MM.1S (cell line): ENCODE measurements at regions not wholly inside any gene's neighbourhood (a gene's known extent, or its start where the extent isn't known, plus 50 kb on each side); places are given as distances from the start of the nearest gene placed in this dataset.

Experiments used
- DNase-seq: peaks from one replicate; pipeline ENCODE4 v3.0.0-alpha.2; 2015
- H2AFZ ChIP-seq: fragments of 300-600 bp; sonication (generic); 2 replicates; pipeline ENCODE4 v1.6.0; 2016; ENCODE audit warnings: antibody characterized with exemption, low read length
- H3F3A ChIP-seq: fragments of 300-600 bp; sonication (generic); 2 replicates; pipeline ENCODE4 v1.6.1; 2016; ENCODE audit warnings: mild to moderate bottlenecking, antibody characterized with exemption, low read length, moderate library complexity, mixed read lengths; ENCODE audit not compliant: insufficient read depth
- H3K27ac ChIP-seq: fragments of 300-600 bp; sonication (generic); 2 replicates; pipeline ENCODE4 v1.5.1; 2016; ENCODE audit warnings: mild to moderate bottlenecking, low read length
- H3K27me3 ChIP-seq: fragments of 300-600 bp; sonication (generic); replicated peaks from 2 replicates; pipeline ENCODE4 v1.6.0; 2016; ENCODE audit warnings: low read length; ENCODE audit not compliant: insufficient read depth
- H3K36me3 ChIP-seq: fragments of 300-600 bp; sonication (generic); replicated peaks from 2 replicates; pipeline ENCODE4 v1.6.1; 2016; ENCODE audit warnings: mild to moderate bottlenecking, low read length, mixed read lengths; ENCODE audit not compliant: insufficient read depth
- H3K4me1 ChIP-seq: fragments of 300-600 bp; sonication (generic); 2 replicates; pipeline ENCODE4 v1.6.1; 2016; ENCODE audit warnings: low read length, mixed read lengths
- H3K4me2 ChIP-seq: fragments of 300-600 bp; sonication (generic); 2 replicates; pipeline ENCODE4 v1.6.0; 2016; ENCODE audit warnings: low read depth, low read length
- H3K4me3 ChIP-seq: fragments of 300-600 bp; sonication (generic); 2 replicates; pipeline ENCODE4 v1.5.1; 2016; ENCODE audit warnings: low read length, mixed read lengths
- H3K79me2 ChIP-seq: fragments of 300-600 bp; sonication (generic); 2 replicates; pipeline ENCODE4 v1.6.1; 2016; ENCODE audit warnings: mixed run types, low read length, mixed read lengths
- H3K9ac ChIP-seq: fragments of 300-600 bp; sonication (generic); 2 replicates; pipeline ENCODE4 v1.6.1; 2016; ENCODE audit warnings: low read length, mixed read lengths
- H3K9me2 ChIP-seq: fragments of 300-600 bp; sonication (generic); replicated peaks from 2 replicates; pipeline ENCODE4 v1.6.1; 2016; ENCODE audit warnings: mild to moderate bottlenecking, low read length, mixed read lengths; ENCODE audit not compliant: insufficient read depth
- H3K9me3 ChIP-seq: fragments of 300-600 bp; sonication (generic); replicated peaks from 2 replicates; pipeline ENCODE4 v1.6.1; 2016; ENCODE audit warnings: mild to moderate bottlenecking, low read length, mixed read lengths; ENCODE audit not compliant: insufficient read depth
- H4K20me1 ChIP-seq: fragments of 300-600 bp; sonication (generic); 2 replicates; pipeline ENCODE4 v1.6.1; 2016; ENCODE audit warnings: mild to moderate bottlenecking, low read length, moderate library complexity, mixed read lengths; ENCODE audit not compliant: insufficient read depth
- CTCF ChIP-seq: fragments of 300-600 bp; sonication (generic); IDR thresholded peaks from 2 replicates; pipeline ENCODE4 v1.5.1; 2016; ENCODE audit warnings: antibody characterized with exemption, low read length, mixed read lengths
- EZH2 ChIP-seq: fragments of 300-600 bp; sonication (generic); optimal IDR thresholded peaks from 2 replicates; pipeline ENCODE3; 2017; ENCODE audit warnings: low read depth, mild to moderate bottlenecking, antibody characterized with exemption, low read length, mixed read lengths
- EZH2phosphoT487 ChIP-seq: fragments of 300-600 bp; sonication (generic); IDR thresholded peaks from 2 replicates; pipeline ENCODE4 v1.6.1; 2018; ENCODE audit warnings: antibody characterized with exemption, low read length

- H3K27ac ChIP-seq, result no peak overlapping the region
- no peaks in the 10 kb centered on the region for H4K20me1 ChIP-seq
- no peak overlapping the region for H3K4me3 ChIP-seq
- H3K9ac ChIP-seq, result no peak overlapping the region
- no peaks in the 10 kb centered on the region for H3K9me2 ChIP-seq
- no peaks in the 10 kb centered on the region for H3F3A ChIP-seq
- H2AFZ ChIP-seq, result no peak overlapping the region
- no peaks in the 10 kb centered on the region for H3K36me3 ChIP-seq
- DNase-seq, result no peak
- H3K4me2 ChIP-seq, result no peak overlapping the region
- no peaks in the 10 kb centered on the region for H3K4me1 ChIP-seq
- H3K9me3 ChIP-seq, result no peaks in the 10 kb centered on the region
- TF ChIP-seq CTCF (no peak), EZH2 (no peak), EZH2phosphoT487 (no peak)
- no peaks in the 10 kb centered on the region for H3K79me2 ChIP-seq
- no peaks in the 10 kb centered on the region for H3K27me3 ChIP-seq
These were observed 209.7 kb downstream of the SNX19 start for GRCh38 chr11:130706572-130706971.

- no peak for DNase-seq
- no peak overlapping the region for H3K4me2 ChIP-seq
- TF ChIP-seq EZH2 (no peak), CTCF (no peak), EZH2phosphoT487 (no peak)
These were observed 209.1 kb downstream of the SNX19 start for GRCh38 chr11:130707217-130707616.

GRCh38 chr11:130709531-130709930 lies 206.7 kb downstream of the SNX19 start:
- H3K9ac ChIP-seq, result no peak overlapping the region
- no peak for TF ChIP-seq EZH2
- no peak for TF ChIP-seq CTCF
- TF ChIP-seq EZH2phosphoT487, result no peak
- no peaks in the 10 kb centered on the region for H3K36me3 ChIP-seq
- H3K27me3 ChIP-seq, result no peaks in the 10 kb centered on the region
- no peak for DNase-seq
- H3K4me3 ChIP-seq, result no peak overlapping the region
- no peak overlapping the region for H3K4me2 ChIP-seq
- no peaks in the 10 kb centered on the region for H3F3A ChIP-seq
- no peaks in the 10 kb centered on the region for H3K9me2 ChIP-seq
- no peak overlapping the region for H2AFZ ChIP-seq
- H3K79me2 ChIP-seq, result no peaks in the 10 kb centered on the region
- H3K4me1 ChIP-seq, result no peaks in the 10 kb centered on the region
- no peaks in the 10 kb centered on the region for H3K9me3 ChIP-seq
- no peaks in the 10 kb centered on the region for H4K20me1 ChIP-seq
- no peak overlapping the region for H3K27ac ChIP-seq

More at GRCh38 chr11:130707217-130707616, 209.1 kb downstream of the SNX19 start:
- H3K9me3 ChIP-seq, result no peaks in the 10 kb centered on the region
- H4K20me1 ChIP-seq, result no peaks in the 10 kb centered on the region
- H3K9me2 ChIP-seq, result no peaks in the 10 kb centered on the region
- H3F3A ChIP-seq, result no peaks in the 10 kb centered on the region
- H3K4me3 ChIP-seq, result no peak overlapping the region
- no peaks in the 10 kb centered on the region for H3K36me3 ChIP-seq
- H3K27ac ChIP-seq, result no peak overlapping the region
- H3K9ac ChIP-seq, result no peak overlapping the region
- H2AFZ ChIP-seq, result no peak overlapping the region
- H3K79me2 ChIP-seq, result no peaks in the 10 kb centered on the region
- H3K27me3 ChIP-seq, result no peaks in the 10 kb centered on the region
- no peaks in the 10 kb centered on the region for H3K4me1 ChIP-seq
